Fibroblast of lung (primary cell): ENCODE measurements at regions not wholly inside any gene's neighbourhood (a gene's known extent, or its start where the extent isn't known, plus 50 kb on each side); places are given as distances from the start of the nearest gene placed in this dataset.

ENCODE experiments used
- EZH2 ChIP-seq: IDR thresholded peaks from 2 replicates; pipeline ENCODE4 v1.5.1; 2012; ENCODE audit warnings: low read length, control low read depth, mild to moderate bottlenecking; ENCODE audit errors: missing control alignments
- TF ChIP-seq, protein P1 (sequence below), 2 donors: IDR thresholded peaks in 1 of 2; conservative IDR thresholded peaks in 1 of 2; 1 replicate in 1 of 2; 2 replicates in 1 of 2; pipeline ENCODE4 v1.5.1; 2011 to 2012; ENCODE audit warnings: low read length in 2 of 2, control low read depth in 1 of 2, inconsistent platforms in 1 of 2, low read depth in 1 of 2, mild to moderate bottlenecking in 1 of 2

DNA sequence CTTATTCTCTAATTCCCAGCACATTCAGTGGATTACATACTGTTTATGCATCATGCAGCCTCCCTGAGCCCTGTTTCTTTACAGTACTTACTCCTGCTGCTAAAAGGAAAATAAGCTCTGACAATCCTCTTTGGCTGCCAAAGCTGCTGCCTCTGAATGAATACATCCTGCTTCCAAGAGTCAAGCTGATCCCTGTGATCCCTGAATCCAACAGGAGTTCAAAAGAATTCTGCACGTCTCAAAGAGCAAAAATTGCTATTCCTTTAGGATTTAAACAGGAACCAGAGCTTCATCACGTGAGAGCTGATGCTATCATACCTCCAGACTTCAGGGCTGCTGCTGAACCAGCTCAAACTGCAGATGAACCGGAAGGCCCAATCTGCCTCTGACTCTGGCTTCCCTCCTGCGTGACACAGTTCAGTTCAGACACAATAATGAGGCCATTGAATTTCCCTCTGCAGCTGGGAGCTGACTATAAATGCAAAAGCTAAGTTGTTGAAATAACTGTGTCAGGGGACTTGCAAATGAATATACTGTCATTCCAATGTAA, 851.0 kb upstream of the PHF14 start:
- TF ChIP-seq, protein P1, sequence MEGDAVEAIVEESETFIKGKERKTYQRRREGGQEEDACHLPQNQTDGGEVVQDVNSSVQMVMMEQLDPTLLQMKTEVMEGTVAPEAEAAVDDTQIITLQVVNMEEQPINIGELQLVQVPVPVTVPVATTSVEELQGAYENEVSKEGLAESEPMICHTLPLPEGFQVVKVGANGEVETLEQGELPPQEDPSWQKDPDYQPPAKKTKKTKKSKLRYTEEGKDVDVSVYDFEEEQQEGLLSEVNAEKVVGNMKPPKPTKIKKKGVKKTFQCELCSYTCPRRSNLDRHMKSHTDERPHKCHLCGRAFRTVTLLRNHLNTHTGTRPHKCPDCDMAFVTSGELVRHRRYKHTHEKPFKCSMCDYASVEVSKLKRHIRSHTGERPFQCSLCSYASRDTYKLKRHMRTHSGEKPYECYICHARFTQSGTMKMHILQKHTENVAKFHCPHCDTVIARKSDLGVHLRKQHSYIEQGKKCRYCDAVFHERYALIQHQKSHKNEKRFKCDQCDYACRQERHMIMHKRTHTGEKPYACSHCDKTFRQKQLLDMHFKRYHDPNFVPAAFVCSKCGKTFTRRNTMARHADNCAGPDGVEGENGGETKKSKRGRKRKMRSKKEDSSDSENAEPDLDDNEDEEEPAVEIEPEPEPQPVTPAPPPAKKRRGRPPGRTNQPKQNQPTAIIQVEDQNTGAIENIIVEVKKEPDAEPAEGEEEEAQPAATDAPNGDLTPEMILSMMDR (conservative IDR thresholded peaks at IDR 0.05 in 1 of 2, IDR thresholded peaks at IDR 0.05 in 1 of 2; ENCODE audit: low read depth in 1 of 2, low read length in 2 of 2) = no peak
- TF ChIP-seq EZH2 = no peak
